BJ (cell line): ENCODE measurements at regions not wholly inside any gene's neighbourhood (a gene's known extent, or its start where the extent isn't known, plus 50 kb on each side); places are given as distances from the start of the nearest gene placed in this dataset.

Source experiments
- CTCF ChIA-PET: fragments of 350-600 bp; formaldehyde crosslinking; extraction: SDS; loops from one replicate; lab custom pipeline; 2021; ENCODE audit warnings: antibody characterized with exemption, inconsistent platforms; lab: Yijun Ruan, JAX
- POLR2A ChIA-PET: fragments of 300-600 bp; sonication (Branson Sonifier 250); formaldehyde crosslinking; extraction: SDS; loops from one replicate; lab custom pipeline; 2021; ENCODE audit warnings: antibody characterized with exemption; lab: Charles Lee
- DNase-seq: peaks from one replicate; pipeline ENCODE4 v3.0.0-alpha.2; 2011; ENCODE audit warnings: low read depth
- H3K27me3 ChIP-seq: 2 replicates; pipeline ENCODE4 v1.6.0; 2011; ENCODE audit warnings: low read length; ENCODE audit not compliant: control insufficient read depth, insufficient read depth
- H3K36me3 ChIP-seq: 2 replicates; pipeline ENCODE4 v1.5.1; 2011; ENCODE audit warnings: low read length; ENCODE audit not compliant: control insufficient read depth, insufficient read depth
- H3K4me3 ChIP-seq: 2 replicates; pipeline ENCODE4 v1.5.1; 2011; ENCODE audit warnings: low read depth, mild to moderate bottlenecking, control low read depth, low read length
- TF ChIP-seq, protein P1 (sequence below): IDR thresholded peaks from 2 replicates; pipeline ENCODE4 v1.5.1; 2011; ENCODE audit warnings: low read depth, mild to moderate bottlenecking, control low read depth, inconsistent platforms, low read length, moderate library complexity; ENCODE audit not compliant: insufficient read depth

DNA sequence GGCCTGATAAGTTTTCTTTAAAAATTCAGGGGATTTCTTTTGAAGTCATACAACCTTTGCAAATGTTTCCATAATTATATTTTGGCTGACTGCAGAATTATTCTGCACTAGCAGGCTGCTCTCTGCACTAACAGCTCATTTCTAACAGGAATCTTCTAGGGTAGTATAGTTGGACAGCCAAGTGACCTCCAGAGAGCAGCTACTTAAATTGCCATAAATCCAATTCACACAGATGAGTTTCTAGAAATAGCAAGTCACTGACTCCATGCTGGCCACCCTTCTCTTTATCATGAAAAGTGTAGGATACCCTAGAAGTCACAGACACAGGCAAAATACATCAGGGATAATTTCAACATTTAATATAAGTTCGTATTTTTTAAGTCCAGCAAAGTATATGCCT is 110.9 kb upstream of the TARS1 start:
- no peak for DNase-seq
- ChIA-PET POLR2A (no interaction called here), CTCF (no interaction called here)
- Histone ChIP-seq H3K4me3 (no peak overlapping the region), H3K36me3 (no peaks in the 10 kb centered on the region), H3K27me3 (no peaks in the 10 kb centered on the region)
- TF ChIP-seq, protein P1, sequence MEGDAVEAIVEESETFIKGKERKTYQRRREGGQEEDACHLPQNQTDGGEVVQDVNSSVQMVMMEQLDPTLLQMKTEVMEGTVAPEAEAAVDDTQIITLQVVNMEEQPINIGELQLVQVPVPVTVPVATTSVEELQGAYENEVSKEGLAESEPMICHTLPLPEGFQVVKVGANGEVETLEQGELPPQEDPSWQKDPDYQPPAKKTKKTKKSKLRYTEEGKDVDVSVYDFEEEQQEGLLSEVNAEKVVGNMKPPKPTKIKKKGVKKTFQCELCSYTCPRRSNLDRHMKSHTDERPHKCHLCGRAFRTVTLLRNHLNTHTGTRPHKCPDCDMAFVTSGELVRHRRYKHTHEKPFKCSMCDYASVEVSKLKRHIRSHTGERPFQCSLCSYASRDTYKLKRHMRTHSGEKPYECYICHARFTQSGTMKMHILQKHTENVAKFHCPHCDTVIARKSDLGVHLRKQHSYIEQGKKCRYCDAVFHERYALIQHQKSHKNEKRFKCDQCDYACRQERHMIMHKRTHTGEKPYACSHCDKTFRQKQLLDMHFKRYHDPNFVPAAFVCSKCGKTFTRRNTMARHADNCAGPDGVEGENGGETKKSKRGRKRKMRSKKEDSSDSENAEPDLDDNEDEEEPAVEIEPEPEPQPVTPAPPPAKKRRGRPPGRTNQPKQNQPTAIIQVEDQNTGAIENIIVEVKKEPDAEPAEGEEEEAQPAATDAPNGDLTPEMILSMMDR, result no peak

GRCh38 chr5:33330426-33330825 is 110.3 kb upstream of the TARS1 start:
- CTCF ChIA-PET, result no interaction called here
- TF ChIP-seq, protein P1, result no peak
- Histone ChIP-seq H3K27me3 (no peaks in the 10 kb centered on the region), H3K4me3 (no peak overlapping the region), H3K36me3 (no peaks in the 10 kb centered on the region)
- POLR2A ChIA-PET, result no interaction called here
- DNase-seq, result no peak

GRCh38 chr5:33330992-33331391 is 109.8 kb upstream of the TARS1 start:
- TF ChIP-seq, protein P1, result no peak
- no peak overlapping the region for H3K4me3 ChIP-seq
- POLR2A ChIA-PET, result no interaction called here
- no peaks in the 10 kb centered on the region for H3K27me3 ChIP-seq
- CTCF ChIA-PET, result no interaction called here
- DNase-seq, result no peak
- H3K36me3 ChIP-seq, result no peaks in the 10 kb centered on the region

DNA sequence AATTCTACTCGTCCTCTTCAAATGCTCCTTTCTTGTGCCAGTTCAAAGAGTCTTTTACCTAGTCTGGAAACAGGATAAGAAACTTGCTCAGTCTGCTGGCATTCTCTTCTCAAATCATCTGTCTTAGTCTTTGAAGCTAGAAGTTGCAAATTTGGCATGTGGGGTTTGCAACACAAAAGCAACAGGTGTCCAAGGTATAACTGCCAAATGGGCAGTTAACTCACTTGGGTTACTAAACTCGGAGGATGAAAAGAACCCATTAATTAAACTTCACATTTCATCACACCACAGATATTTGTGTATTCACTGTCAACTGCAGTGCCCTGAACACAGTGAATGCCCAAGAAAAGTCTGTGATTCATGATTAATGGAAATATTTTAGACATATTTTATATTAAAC is 108.0 kb upstream of the TARS1 start:
- ChIA-PET CTCF (interaction anchor here (1.0 kb wide), 1 partner anchor 11 kb away, joined by 5 read pairs; no protein-coding TSS in a partner anchor), POLR2A (no interaction called here)
- H3K27me3 ChIP-seq, result no peaks in the 10 kb centered on the region
- no peak overlapping the region for H3K4me3 ChIP-seq
- no peaks in the 10 kb centered on the region for H3K36me3 ChIP-seq
- TF ChIP-seq, protein P1, result no peak
- no peak for DNase-seq

GRCh38 chr5:33334829-33335228 is 105.9 kb upstream of the TARS1 start:
- no peak overlapping the region for H3K4me3 ChIP-seq
- no peak for DNase-seq
- TF ChIP-seq, protein P1, result no peak
- POLR2A ChIA-PET, result no interaction called here
- CTCF ChIA-PET, result no interaction called here
- no peaks in the 10 kb centered on the region for H3K36me3 ChIP-seq
- no peaks in the 10 kb centered on the region for H3K27me3 ChIP-seq
